Head of caudate nucleus (tissue), 42 donors: ENCODE measurements at regions not wholly inside any gene's neighbourhood (a gene's known extent, or its start where the extent isn't known, plus 50 kb on each side); places are given as distances from the start of the nearest gene placed in this dataset.
A peak's percentile ranks its signal among the peaks of the same experiment; 100 is the strongest.

Experiments used
- DNase-seq, 42 donors: peaks; one replicate each; pipeline versions ENCODE4 v3.0.0 to v3.0.0-alpha.2; 2020 to 2021; ENCODE audit warnings: mixed read lengths in 7 of 42
- intact Hi-C: fragments of 100-400 bp; cut with DNase I; formaldehyde crosslinking; loops from one replicate; pipeline ENCODE4 v1.15.0; 2022

- intact Hi-C loops = no loop called here
- no peak for DNase-seq
These were observed 63.0 kb downstream of the C5orf15 start for GRCh38 chr5:133905424-133905823.

DNA sequence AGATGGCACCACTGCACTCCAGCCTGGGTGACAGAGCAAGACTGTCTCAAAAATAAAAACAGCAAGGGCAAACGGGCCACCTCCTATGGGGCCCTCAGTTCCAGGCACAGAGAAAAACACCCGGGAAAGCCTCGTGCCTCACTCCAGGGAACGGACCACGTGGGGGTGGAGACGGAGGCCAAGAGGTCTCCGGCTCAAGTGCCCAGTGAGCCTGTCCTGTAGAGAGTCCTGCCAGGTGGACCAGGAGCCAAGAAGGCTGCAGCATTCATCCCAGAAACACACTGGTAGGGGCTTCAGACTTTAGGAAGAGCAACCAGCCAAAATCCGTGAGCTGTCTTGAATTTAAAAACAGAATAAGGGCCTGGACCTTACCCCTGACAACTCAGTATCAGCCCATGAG, 63.8 kb downstream of the C5orf15 start:
- intact Hi-C loops = no loop called here
- DNase-seq = peak in 15 of 42 donors; percentile 13 to 47 (median 28)

GRCh38 chr5:133902511-133903118, 65.8 kb downstream of the C5orf15 start:
- DNase-seq = no peak
- intact Hi-C loops = no loop called here

- no peak for DNase-seq
- intact Hi-C loops = no loop called here
These were observed 67.7 kb downstream of the C5orf15 start for GRCh38 chr5:133900534-133901270.

- intact Hi-C loops = no loop called here
- DNase-seq = no peak
These were observed 68.9 kb downstream of the C5orf15 start for GRCh38 chr5:133899506-133899905.

DNA sequence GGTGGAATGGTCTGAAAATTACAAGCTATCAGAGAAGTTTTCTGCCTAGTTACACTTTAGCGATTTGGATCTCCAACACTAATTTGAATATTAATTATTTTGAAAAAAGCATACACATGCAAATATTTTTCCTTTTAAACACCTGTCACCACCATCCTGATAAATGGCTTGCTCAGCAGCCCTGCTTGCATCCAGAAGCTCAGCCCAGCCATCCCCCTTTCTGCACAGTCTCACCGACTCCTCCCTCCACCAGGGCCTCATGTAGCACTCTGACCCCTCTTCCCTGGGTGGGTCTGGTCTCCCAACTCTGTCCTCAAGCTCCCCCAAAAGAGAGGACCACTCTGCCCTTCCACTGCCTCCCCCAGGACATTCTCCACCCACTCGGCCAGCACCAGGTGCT, 70.0 kb downstream of the C5orf15 start:
- DNase-seq = no peak
- intact Hi-C loops = no loop called here

DNA sequence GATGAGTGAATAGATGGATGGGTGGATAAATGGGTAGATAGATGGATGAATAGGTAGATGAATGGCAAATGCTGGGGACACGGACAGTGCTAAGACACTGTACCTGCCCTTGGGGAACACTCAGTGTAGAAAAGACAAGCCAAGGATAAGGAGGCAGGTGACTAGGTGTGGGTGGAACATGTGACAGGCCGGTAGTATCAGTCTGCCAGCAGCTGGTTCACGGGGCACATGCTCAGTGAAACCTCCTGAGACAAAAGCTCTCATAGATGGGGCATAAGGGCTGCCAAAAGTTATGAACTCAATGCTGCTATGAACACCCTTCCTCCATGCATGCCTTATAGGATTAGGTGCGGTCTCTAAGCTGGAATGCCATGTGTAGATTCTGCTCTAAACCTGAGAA, 71.0 kb downstream of the C5orf15 start:
- peak in 8 of 42 donors; percentile 11 to 47 (median 24) for DNase-seq
- intact Hi-C loops = no loop called here

GRCh38 chr5:133896873-133897272, 71.6 kb downstream of the C5orf15 start:
- intact Hi-C loops = no loop called here
- no peak for DNase-seq

DNA sequence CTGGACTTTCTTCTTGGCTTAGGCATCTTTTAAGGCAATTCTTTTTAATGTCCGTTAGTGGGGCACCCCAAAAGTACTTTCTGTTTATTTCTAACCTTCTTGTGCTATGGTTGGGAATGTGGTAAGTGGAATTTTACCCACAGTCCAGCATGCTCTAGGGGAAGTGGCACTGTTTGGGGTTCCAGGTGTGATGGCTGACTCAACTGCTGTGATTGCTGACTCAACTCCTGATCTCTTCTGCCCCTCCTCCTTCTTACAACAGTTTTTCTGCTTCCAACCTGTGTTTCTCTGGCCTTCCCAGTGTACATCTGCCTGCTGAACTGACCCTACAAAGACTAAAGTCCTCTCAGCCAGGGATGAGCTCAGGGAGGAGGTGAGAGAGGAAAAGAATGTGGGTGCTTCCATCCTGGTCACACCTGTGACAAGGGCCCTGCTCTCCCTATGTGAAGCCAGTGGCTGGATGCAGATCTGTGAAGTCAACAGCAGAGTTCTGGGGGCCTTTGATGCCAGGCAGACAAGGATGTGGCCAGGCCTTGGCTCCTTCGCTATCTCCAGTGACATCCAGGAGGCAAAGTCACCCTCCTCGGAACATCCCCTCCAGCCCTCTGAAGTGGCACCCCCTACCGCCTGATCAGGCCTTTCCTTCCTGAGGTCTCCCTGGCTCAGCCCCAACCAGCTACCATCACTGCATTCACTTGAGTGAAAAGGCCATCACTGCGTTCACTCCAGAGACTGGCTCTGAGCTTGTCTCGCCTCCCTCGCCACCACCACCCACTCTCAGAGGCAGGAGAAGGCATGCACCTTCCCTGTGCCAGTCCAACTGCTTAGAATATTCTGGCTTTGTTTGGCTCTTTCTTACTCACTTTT, 72.2 kb downstream of the C5orf15 start:
- intact Hi-C loops = no loop called here
- no peak for DNase-seq

GRCh38 chr5:133894143-133894542, 74.3 kb downstream of the C5orf15 start:
- intact Hi-C loops = no loop called here
- DNase-seq = no peak

- DNase-seq = no peak
- intact Hi-C loops = no loop called here
These were observed 75.7 kb downstream of the C5orf15 start for GRCh38 chr5:133892774-133893173.

GRCh38 chr5:133892306-133892705, 76.1 kb downstream of the C5orf15 start:
- intact Hi-C loops = no loop called here
- no peak for DNase-seq

GRCh38 chr5:133891390-133891789, 77.0 kb downstream of the C5orf15 start:
- intact Hi-C loops = no loop called here
- no peak for DNase-seq

DNA sequence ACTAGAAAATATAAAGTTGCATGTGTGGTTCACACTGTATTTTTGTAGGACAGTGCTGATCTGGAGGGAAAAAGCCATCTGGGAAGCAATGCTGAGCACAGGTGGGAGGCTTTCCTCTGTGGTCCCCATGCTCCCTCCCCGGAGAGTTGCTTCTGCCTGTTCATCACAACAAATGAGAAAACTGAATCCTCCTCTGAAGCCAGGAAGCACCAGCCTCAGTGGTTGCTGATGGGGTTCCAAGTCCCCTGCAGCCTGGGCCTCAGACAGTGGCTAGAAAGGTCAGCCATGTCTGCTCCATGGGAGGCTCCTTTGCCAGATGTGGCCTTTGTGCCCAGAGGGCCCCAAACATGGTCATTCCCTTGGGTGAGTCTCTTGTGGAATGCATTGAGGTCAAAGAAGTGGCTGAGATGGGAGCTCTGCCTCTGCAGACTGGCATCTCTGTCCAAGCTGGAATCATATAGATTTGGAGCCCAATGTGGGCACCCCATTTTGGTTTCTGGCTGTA, 77.6 kb downstream of the C5orf15 start:
- DNase-seq = no peak
- intact Hi-C loops = no loop called here

DNA sequence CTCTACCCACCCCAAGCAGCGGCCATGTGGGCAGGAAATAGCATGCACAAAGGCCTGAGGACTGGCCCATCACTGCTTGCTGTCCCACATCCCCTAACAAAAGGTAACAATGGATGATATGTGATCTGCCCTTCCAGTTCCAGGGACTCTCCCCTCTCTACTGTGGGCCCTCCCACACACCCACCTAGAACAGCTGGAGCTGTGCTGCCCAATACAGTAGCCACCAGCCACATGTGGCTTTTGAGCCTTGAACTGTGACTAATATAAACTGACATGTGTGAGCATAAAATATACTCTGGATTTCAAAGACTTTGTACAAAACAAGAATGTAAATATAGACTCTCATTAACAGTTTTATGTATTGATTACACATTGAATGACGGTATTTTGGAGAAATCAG, 78.1 kb downstream of the C5orf15 start:
- DNase-seq = no peak
- intact Hi-C loops = no loop called here

DNA sequence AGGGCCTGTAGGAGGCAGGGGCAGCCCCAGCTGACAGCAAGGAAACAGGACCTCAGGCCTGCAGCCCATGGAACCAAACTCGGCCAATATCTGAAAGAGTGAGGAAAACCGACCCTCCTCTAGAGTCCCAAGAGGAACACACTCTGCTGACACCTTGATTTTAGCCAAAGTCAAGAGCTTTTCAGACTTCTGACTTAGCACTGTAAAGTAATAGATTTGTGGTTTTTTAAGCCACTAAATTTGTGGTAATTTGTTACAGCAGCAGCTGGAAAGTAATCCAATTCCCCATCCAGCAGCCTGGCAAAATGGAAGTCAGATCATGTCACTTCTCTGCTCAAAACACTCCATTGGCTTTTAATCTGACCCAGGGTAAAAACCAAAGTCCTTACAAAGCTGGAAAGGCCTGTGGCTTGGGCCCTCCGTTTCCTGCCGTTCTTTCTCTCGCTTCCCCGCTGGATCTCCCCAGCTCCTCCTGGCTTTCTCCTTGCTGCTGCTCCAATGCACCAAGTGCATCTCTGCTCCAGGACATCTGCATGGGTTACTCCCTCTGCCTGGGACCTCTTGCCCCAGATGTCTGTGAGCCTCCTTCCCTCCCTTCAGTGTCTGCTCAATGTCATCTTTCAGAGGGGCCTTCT, 79.0 kb downstream of the C5orf15 start:
- no peak for DNase-seq
- intact Hi-C loops = no loop called here

DNA sequence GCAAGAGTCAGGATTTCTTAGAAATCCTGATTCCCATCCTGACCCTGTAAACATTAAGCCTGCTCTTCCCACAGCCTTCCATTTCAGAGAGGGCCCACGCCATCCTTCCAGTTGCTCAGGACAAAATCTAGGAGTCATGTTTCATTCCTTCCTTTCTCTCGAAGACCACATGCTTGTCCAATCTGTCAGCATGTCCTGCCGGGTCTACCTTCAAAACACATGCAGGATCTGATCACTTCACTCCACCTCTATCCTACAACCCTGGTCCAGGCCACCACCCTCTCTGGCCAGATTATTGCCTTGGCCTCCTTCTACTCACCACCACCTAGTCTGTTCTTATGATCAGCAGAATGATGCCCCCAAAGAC, 79.8 kb downstream of the C5orf15 start:
- DNase-seq = no peak
- intact Hi-C loops = no loop called here

GRCh38 chr5:133885566-133885965, 82.9 kb downstream of the C5orf15 start:
- intact Hi-C loops = no loop called here
- DNase-seq = no peak

DNA sequence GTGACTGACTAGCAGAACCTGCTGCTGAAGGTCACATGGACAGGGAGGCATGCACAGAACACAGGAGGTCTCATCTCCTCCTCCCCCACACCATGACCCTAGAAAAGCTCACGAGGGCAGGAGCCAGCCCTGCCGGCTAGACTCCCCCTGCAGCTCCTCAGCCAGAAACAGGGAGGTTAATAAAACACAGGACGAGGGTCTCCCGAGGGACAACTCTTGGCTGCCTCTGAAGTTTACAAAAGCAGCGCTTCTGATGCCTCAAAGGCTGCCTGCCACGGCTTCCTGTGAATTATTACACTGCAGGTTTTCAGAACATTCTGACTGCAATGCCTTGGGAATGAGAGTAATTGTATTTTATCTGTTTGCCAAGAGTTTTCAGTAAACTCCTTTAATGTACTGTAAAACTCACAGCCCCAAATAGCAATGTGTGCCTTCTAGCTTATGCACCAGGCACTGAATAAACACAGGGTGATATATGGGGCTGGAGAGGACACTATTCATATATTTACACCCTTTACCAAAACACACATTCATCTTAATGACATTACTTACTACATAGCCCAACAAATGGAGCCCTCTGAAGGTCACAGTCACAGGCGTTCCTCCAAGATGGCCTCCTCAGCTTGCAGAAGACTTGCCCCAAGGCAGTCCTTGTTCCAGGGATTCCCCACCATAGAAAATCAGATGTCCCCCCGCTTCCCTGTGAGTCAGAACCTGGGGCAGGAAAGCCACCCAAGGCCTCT, 83.7 kb downstream of the C5orf15 start:
- intact Hi-C loops = no loop called here
- no peak for DNase-seq
